GM12874 (cell line): ENCODE measurements at regions not wholly inside any gene's neighbourhood (a gene's known extent, or its start where the extent isn't known, plus 50 kb on each side); places are given as distances from the start of the nearest gene placed in this dataset.

Experiments used
- TF ChIP-seq, protein P1 (sequence below): IDR thresholded peaks from 2 replicates; pipeline ENCODE4 v1.5.1; 2011; ENCODE audit warnings: low read depth, mild to moderate bottlenecking, control low read depth, low read length, moderate library complexity; ENCODE audit not compliant: insufficient read depth

DNA sequence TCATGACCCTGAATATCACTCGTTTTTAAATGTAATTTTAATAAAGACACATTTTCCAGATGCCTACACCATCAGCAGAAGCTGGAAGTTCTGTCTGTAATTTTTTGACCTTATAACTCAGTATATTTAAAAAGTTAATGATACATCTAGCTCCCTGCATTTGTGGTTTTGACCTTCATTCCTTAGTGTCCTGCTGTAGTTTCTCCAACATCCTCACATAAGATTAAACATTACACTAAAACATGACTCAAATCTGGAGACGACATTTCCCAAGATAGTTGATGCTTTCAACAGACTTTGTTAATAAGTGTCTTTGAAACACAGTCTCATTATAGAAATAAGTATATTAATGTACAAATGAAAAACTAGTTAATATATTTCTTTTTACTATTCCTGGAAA lies 363.1 kb downstream of the POM121L12 start:
- TF ChIP-seq, protein P1, sequence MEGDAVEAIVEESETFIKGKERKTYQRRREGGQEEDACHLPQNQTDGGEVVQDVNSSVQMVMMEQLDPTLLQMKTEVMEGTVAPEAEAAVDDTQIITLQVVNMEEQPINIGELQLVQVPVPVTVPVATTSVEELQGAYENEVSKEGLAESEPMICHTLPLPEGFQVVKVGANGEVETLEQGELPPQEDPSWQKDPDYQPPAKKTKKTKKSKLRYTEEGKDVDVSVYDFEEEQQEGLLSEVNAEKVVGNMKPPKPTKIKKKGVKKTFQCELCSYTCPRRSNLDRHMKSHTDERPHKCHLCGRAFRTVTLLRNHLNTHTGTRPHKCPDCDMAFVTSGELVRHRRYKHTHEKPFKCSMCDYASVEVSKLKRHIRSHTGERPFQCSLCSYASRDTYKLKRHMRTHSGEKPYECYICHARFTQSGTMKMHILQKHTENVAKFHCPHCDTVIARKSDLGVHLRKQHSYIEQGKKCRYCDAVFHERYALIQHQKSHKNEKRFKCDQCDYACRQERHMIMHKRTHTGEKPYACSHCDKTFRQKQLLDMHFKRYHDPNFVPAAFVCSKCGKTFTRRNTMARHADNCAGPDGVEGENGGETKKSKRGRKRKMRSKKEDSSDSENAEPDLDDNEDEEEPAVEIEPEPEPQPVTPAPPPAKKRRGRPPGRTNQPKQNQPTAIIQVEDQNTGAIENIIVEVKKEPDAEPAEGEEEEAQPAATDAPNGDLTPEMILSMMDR = no peak

DNA sequence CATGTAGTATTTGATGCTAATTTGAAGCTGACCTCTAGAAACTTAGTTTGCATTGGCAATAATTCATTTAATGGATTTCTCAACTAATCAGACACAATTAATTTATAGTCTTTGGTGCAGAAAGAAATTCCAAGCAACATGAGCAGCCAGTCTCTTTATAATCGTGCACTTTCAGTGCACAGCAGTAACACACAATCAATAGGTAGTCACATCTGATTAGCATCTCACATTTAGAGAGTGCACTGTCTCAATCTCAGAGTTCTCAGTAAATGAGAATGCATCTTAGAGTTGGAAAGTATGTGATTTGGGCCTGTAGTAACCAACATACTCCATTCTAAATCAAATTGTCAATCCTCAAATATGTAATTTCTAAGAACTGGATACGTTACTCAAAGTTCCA lies 377.6 kb downstream of the POM121L12 start:
- TF ChIP-seq, protein P1 = no peak

DNA sequence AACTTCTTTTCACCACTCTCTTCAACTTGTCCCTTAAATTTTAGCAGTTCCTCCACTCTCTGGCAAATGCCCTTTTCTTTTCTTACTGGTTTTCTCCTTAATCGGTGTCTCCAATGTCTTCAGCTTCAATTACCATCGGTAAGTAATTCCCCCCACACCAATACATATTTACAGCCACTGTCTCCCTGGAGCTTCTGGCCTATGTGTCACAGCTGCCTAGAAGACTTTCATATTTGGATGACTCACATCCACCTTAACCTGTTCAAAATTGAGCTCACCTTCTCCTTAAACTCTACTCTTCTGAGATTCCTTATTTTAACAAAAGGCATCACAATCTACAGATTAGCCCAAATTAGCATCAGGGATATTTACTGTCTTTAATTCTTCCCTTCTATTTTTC lies 380.4 kb downstream of the POM121L12 start:
- TF ChIP-seq, protein P1 = no peak

DNA sequence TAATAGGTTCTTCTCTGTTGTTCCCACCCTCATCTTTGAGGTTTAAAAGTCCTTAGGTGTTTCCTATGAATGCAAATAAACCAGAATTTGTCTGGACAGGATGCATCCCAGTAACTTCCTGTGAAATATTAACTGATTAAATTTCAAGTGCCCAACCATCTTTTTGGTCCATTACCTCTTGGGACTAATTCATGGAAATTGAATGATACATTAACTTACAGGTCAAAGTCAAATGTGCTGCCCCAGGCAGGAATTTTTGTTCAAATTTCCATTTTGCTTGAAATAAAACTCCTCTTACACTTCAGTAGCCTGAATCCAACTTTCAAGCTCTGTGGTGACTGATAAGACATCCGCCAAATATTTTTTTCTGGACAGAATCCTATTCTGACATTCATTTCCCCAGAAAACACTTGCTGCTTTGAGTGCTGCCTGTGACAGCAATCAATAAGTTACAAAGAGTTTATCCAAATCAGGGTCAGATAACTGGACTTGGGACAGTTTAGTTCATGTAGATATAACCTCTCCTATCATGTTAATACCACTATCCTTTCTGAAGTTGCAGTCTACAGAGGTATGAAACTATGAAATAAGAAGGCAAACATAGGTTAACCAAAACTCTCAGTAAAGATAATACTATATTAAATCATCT lies 383.5 kb downstream of the POM121L12 start:
- TF ChIP-seq, protein P1 = no peak

DNA sequence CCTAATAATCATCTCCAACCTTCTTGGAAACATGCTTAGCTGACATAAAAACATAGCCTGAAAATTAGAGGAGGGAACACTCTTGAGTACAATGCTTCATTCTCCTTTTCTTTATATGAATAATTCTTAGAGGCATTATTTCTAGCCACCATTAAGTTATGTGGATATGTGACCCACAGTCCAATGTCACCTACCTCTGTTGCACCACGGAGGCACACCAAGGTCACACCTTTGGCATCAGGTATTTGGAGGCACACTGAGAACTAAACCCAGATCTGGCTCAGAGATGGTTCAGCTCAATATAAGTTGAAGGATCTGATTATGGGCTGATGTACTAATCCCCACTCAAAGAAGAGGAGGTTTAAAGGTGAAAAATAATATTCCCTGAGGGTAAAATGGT lies 385.1 kb downstream of the POM121L12 start:
- TF ChIP-seq, protein P1 = no peak

DNA sequence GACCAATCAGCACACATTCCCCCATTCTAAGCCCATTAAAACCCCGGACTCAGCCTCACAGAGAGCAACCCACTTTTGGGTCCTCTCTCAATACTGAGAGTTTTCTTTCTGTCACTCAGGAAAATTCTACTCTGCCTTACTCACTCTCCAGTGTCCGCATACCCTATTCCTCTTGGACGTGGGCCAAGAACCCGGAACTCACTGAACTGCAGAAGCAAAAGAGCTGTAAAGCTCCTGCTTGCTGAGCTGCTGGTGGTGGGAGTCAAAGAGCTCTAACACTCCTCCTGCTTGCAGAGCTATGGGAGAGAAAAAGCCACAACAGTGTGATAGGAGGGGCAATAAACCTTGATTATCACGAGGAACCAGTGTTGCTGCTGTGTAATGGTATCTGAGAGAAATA lies 386.9 kb downstream of the POM121L12 start:
- TF ChIP-seq, protein P1 = no peak

DNA sequence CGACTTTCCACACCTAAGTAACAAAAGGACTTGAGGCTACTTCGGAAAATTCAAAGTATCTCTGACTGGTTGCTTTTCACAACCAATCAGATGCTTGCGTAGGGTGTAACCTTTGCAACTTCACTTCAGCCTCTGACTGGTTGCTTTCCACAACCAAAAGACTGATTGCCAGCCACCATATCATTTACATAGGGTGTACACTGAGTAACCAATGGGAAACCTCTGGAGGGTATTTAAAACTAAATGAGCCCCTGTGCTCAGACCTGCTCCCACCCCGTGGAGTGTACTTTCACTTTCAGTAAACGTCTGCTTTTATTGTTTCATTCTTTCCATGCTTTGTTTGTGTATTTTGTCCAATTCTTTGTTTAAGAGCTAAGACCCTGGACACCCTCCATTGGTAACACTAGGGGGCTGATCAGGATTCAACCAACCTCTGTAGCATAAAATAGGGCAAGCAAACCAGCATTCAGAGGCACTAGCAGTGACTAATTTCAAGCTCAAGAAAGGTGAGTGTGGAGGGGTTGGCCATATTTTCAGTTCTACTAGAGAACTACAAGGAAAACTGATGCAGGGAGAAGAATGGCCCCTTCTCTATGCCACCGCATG lies 390.8 kb downstream of the POM121L12 start:
- TF ChIP-seq, protein P1 = no peak
